Sigmoid colon (tissue), 4 donors: ENCODE measurements at regions not wholly inside any gene's neighbourhood (a gene's known extent, or its start where the extent isn't known, plus 50 kb on each side); places are given as distances from the start of the nearest gene placed in this dataset.

Source experiments
- POLR2A ChIP-seq, 2 donors: fragments of 450-650 bp; IDR thresholded peaks; one replicate each; pipeline ENCODE4 v1.6.1; 2016; ENCODE audit warnings: antibody characterized with exemption in 2 of 2, mild to moderate bottlenecking in 2 of 2, moderate library complexity in 2 of 2
- POLR2AphosphoS5 ChIP-seq, 4 donors: sonication (generic); formaldehyde crosslinking; IDR thresholded peaks; one replicate each; pipeline ENCODE4 v1.6.1; 2017; ENCODE audit warnings: antibody characterized with exemption in 4 of 4

DNA sequence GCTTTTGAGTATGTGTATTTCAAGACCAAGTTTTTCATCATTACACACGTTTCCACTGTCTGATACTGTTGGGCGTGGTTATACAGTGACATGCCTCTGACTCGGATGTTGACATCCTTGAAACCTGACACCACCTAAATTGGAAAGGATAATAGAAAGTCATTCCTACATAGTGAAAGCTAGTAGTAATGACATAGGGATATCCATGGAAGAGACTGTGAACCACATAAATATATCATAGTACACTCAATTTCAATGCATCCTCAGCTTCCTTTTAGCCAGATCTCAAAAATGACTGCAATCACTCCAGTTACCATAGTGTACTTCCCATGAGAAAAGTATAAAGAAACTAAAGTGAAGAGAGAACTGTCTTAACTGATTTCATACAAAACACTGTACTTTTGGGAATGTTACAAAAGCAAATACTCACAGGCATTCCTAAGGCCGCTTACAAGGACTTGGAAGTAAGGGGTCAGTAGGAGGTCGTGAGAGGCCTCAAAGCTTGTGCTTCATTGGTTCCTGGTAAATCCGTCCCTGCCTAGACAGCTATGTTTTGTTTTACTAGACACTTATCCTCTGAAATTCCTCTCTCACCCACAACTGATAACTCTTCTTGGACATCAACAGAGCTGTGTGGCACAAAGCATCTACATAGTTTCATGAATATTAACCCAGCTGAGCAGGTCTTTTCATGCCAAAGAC lies 71.8 kb upstream of the VWDE start:
- TF ChIP-seq POLR2AphosphoS5 (IDR thresholded peaks at IDR 0.05), result no peak
- TF ChIP-seq POLR2A (IDR thresholded peaks at IDR 0.05), result no peak
